ENCODE measurements at regions not wholly inside any gene's neighbourhood (a gene's known extent, or its start where the extent isn't known, plus 50 kb on each side); places are given as distances from the start of the nearest gene placed in this dataset.

DNA sequence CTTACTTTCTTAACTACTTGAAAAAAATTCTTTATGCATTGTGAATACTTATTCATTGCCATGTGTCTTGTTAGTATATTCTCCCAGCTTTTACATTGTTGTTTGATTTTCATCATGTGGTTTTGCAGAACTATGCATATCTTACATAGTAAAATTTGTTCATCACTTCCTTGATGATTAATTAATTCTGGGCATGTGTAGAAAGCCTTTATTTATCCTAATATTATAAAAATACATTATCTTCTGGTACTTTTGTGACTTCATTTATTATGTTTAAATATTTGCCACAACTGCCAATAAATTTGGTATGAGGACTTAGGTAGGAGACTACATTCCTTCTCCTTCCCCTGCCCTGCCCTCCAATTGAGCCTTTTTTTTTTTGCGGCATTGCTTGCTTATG lies 166.0 kb upstream of the ZNF32 start:
- Histone ChIP-seq H3K4me3 (ENCODE audit: low read depth, low read length) (no peak overlapping the region), H3K36me3 (ENCODE audit: control insufficient read depth, insufficient read depth, low read length) (no peaks in the 10 kb centered on the region), H3K27me3 (ENCODE audit: control insufficient read depth, insufficient read depth, low read length) (peaks cover 2% of the 10 kb centered on the region)
- no peak for DNase-seq (ENCODE audit: low read depth)
- TF ChIP-seq, protein P1, sequence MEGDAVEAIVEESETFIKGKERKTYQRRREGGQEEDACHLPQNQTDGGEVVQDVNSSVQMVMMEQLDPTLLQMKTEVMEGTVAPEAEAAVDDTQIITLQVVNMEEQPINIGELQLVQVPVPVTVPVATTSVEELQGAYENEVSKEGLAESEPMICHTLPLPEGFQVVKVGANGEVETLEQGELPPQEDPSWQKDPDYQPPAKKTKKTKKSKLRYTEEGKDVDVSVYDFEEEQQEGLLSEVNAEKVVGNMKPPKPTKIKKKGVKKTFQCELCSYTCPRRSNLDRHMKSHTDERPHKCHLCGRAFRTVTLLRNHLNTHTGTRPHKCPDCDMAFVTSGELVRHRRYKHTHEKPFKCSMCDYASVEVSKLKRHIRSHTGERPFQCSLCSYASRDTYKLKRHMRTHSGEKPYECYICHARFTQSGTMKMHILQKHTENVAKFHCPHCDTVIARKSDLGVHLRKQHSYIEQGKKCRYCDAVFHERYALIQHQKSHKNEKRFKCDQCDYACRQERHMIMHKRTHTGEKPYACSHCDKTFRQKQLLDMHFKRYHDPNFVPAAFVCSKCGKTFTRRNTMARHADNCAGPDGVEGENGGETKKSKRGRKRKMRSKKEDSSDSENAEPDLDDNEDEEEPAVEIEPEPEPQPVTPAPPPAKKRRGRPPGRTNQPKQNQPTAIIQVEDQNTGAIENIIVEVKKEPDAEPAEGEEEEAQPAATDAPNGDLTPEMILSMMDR (IDR thresholded peaks at IDR 0.05; ENCODE audit: insufficient read depth, low read length, poor library complexity, severe bottlenecking): no peak

DNA sequence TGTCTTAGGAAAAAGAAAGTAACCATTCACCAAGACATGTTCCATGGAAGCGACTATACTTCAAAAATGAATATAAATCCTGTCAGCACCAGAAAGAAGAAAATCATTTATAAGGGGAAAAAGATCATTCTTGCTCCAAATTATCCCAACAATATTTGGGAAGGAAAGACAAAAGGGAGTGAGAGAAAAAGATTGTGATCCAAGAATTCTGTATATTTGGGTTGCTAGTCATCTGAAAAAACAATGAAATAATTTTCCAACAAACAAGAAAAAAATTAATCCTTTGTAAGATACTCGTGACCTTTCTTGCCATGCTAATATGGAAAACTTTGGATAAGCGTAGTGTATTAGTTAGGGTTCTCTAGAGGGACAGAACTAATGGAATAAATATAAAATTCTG lies 163.2 kb upstream of the ZNF32 start:
- DNase-seq (ENCODE audit: low read depth): no peak
- TF ChIP-seq, protein P1 (IDR thresholded peaks at IDR 0.05; ENCODE audit: insufficient read depth, low read length, poor library complexity, severe bottlenecking): no peak
- H3K27me3 ChIP-seq (ENCODE audit: control insufficient read depth, insufficient read depth, low read length): peaks cover 4% of the 10 kb centered on the region
- no peaks in the 10 kb centered on the region for H3K36me3 ChIP-seq (ENCODE audit: control insufficient read depth, insufficient read depth, low read length)
- no peak overlapping the region for H3K4me3 ChIP-seq (ENCODE audit: low read depth, low read length)

DNA sequence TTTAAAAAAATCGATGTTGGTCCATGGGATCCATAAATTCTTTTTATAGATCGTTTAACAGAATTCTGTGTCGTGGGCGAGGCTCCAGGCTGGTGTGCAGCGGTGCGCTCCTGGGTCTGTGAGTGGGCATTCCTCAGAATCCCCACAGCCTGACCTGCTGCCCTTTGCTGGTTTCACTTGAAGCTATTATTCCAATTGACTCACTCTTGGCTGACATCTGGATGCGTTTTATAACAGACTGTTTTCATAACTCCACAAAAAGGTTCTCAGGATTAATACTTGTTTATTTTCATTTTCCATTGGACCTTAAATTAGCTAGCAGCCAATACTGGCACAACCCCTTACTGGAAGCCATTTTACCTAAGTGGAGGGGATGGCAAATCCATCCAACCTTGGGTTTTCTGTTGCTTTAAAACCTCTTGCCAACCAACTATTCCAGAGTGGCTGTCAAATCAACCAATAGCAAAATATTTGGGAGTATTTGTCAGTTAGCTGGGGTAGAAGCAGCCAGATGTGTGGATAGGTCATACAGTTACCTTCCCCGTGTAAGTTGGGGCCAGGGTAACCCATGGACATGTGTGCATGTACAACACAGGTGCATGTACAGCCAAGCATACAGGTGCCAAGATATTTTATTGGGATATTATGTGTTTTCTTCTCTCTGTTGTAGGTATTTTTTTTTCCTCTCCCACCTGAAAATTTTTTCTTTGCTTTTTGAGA lies 160.7 kb upstream of the ZNF32 start:
- H3K27me3 ChIP-seq (ENCODE audit: control insufficient read depth, insufficient read depth, low read length): peaks cover 12% of the 10 kb centered on the region
- TF ChIP-seq, protein P1 (IDR thresholded peaks at IDR 0.05; ENCODE audit: insufficient read depth, low read length, poor library complexity, severe bottlenecking): no peak
- no peaks in the 10 kb centered on the region for H3K36me3 ChIP-seq (ENCODE audit: control insufficient read depth, insufficient read depth, low read length)
- peak; percentile 57 for DNase-seq (ENCODE audit: low read depth)
- no peak overlapping the region for H3K4me3 ChIP-seq (ENCODE audit: low read depth, low read length)

DNA sequence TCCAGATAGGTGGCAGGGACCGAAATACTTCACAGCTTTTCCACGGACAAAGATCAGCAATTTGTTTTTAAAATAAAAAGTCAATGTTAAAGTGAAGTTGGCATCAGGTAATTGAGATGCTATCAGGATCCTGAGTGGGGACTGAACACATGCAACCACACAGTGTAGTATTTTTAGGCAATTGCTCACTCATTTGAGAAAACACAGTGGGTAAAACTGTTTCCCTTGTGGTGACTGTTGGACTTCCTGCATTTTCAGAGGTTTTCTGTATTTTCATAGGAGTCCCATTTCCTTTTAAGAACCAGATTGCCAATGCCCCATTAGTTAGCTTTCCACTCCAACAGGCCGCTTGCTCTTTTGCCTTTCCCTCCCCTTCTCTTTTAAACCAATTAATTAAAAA lies 159.5 kb upstream of the ZNF32 start:
- DNase-seq (ENCODE audit: low read depth): no peak

DNA sequence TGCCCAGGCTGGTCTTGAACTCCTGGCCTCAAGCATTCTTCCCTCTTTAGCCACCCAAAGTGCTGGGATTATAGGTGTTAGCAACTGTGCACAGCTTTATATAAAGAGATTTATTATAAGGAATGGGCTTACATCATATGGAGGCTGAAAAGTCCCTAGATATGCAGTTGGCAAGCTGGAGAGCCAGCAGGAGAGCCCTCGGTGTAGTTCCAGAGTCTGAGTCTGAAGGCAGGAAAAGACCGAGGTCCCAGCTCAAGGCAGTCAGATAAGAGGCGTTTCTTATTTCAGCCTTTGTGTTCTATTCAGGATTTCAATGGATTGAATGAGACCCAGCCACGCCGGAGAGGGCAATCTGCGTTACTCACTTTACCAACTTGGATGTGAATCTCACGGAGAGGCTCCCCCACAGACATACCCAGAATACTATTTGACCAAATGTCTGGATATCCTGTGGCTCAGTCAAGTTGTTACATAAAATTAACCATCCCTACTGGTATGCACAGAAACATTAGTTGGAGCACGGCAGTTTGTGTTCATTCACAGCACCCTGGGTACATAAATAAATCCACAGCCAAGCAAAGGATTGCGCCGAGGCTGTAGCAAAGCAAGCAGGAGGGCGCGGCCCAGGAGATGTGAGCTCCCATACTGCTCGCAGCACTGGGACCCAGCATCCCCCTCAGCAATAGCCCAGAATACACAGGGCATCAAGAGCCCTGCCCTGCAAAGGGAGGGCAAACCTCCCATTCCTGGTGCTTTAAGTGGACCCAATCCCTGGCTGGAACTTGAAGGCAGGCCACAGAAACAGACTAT lies 158.4 kb upstream of the ZNF32 start:
- Histone ChIP-seq H3K4me3 (ENCODE audit: low read depth, low read length) (no peak overlapping the region), H3K36me3 (ENCODE audit: control insufficient read depth, insufficient read depth, low read length) (no peaks in the 10 kb centered on the region), H3K27me3 (ENCODE audit: control insufficient read depth, insufficient read depth, low read length) (peaks cover 18% of the 10 kb centered on the region)
- TF ChIP-seq, protein P1 (IDR thresholded peaks at IDR 0.05; ENCODE audit: insufficient read depth, low read length, poor library complexity, severe bottlenecking): no peak
- no peak for DNase-seq (ENCODE audit: low read depth)

More for the DNA sequence above, 159.5 kb upstream of the ZNF32 start:
- TF ChIP-seq, protein P1 (IDR thresholded peaks at IDR 0.05; ENCODE audit: insufficient read depth, low read length, poor library complexity, severe bottlenecking): no peak
- Histone ChIP-seq H3K27me3 (ENCODE audit: control insufficient read depth, insufficient read depth, low read length) (peaks cover 18% of the 10 kb centered on the region), H3K4me3 (ENCODE audit: low read depth, low read length) (no peak overlapping the region), H3K36me3 (ENCODE audit: control insufficient read depth, insufficient read depth, low read length) (no peaks in the 10 kb centered on the region)

Data from kidney epithelial cell (primary cell).